NCI-H82 treated with DMSO at 0.1 percent for 48 hours (cell line): ENCODE measurements at regions not wholly inside any gene's neighbourhood (a gene's known extent, or its start where the extent isn't known, plus 50 kb on each side); places are given as distances from the start of the nearest gene placed in this dataset.
"Not testable (repeated sequence)": the region's sequence is repeated elsewhere in the genome, so short reads cannot be mapped to it uniquely, and the experiment has no call there.

Experiments used
- DNase-seq: peaks from one replicate; lab custom pipeline; 2025; ENCODE audit not compliant: unreplicated experiment; lab: John Stamatoyannopoulos, UW

DNA sequence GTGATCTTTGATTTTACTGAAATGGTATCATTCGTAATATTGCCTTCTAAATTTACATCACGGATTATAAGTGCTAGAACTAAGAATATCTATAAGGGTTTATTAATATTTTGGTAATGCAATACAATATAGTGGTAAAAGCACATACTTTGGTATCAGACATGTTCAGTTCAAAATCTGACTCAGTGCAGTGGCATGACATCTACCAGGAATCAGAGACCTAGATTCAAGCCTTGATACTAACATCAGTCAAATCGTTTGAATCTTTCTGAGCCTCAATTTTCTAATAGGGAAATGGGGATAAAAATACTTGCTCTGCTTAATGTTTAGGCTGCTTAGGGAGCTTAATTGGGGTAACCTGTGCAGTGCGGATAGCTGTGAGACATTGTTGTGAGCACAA is 488.0 kb downstream of the BCKDHB start:
- DNase-seq: no peak

DNA sequence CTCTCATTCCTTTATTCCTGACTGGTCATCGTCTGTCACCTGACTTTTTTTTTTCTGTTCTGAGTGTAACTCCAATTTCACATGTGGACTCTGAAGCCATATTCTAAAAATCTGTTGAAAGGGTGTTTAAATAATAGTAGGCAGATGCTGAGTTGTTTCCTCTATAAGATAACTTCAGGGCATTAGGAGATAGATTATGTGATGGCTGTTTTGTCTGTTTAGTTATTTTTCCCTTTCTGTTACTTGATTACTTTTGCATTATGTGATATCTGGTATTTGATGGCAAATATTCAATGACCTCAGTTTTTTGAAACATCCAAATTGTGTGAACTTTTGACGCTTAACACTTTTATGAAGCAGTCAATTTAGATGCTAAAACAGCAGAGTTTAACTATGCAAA is 486.0 kb downstream of the BCKDHB start:
- no peak for DNase-seq

DNA sequence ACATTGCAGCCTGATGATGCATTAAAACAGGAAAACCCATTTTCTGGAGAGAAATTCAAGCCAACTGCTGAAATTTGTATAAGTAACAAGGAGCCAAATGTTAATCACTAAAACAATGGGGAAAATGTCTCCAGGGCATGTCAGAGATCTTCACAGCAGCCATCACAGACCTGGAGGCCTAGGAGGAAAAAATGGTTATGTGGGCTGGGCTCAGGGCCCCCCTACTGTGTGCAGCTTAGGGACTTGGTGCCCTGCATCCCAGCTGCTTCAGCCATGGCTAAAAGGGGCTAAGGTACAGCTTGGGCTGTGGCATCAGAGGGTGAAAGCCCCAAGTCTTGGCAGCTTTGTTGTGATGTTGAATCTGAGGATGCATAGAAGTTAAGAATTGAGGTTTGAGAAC is 479.8 kb downstream of the BCKDHB start:
- no peak for DNase-seq

DNA sequence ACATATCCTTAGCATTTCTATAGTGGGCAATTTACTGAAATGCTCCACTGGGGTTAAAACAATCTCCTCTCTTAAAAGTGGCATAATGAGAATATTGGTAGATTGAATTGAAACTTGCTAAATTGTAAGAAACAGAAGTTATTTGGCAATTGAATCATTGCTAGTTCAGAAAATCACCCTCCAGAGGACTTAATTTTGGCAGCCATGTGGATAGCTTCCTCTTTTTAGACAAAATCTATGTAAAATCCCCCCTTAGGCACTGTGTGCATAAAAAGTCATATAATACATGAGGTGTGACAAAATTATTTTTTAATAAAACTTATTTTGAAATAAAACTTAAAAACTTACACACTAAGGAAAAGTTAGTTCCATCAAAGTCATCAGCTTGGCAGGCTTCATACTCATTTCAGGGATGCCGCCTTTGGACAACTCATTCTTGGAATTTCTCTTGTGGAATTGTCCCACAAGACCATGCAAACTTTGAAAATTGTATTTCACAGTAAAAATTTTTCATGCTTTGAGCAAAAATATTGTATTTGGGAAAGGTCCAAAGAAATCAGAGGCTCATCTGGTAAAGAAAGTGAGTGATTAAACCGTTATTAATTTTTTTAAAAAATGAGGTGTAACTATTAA is 473.0 kb downstream of the BCKDHB start:
- DNase-seq: no peak

DNA sequence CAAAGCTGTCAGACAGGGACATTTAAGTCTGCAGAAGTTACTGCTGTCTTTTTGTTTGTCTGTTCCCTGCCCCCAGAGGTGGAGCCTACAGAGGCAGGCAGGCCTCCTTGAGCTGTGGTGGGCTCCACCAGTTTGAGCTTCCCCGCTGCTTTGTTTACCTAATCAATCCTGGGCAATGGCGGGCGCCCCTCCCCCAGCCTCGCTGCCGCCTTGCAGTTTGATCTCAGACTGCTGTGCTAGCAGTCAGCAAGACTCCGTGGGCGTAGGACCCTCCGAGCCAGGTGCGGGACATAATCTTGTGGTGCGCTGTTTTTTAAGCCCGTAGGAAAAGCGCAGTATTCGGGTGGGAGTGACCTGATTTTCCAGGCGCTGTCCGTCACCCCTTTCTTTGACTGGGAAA is 466.8 kb downstream of the BCKDHB start:
- DNase-seq: not testable (repeated sequence)

DNA sequence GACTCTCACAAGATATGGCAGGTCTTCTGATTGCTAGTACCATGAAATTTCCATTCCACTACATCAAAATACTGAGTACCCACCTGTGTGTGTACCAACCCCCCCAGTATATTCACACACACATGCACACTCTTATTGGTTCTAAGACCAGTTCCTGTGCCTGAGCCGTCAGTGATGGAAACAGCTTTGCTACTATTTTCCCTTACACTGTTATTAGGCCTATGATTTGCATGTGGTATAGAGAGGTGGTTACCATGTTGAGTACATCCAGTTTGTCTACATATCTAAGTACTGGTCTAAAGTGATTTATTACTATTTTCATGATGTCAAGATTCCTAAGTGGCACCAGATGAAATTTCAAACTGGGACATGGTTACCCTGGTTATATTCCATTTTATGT is 459.9 kb downstream of the BCKDHB start:
- no peak for DNase-seq

DNA sequence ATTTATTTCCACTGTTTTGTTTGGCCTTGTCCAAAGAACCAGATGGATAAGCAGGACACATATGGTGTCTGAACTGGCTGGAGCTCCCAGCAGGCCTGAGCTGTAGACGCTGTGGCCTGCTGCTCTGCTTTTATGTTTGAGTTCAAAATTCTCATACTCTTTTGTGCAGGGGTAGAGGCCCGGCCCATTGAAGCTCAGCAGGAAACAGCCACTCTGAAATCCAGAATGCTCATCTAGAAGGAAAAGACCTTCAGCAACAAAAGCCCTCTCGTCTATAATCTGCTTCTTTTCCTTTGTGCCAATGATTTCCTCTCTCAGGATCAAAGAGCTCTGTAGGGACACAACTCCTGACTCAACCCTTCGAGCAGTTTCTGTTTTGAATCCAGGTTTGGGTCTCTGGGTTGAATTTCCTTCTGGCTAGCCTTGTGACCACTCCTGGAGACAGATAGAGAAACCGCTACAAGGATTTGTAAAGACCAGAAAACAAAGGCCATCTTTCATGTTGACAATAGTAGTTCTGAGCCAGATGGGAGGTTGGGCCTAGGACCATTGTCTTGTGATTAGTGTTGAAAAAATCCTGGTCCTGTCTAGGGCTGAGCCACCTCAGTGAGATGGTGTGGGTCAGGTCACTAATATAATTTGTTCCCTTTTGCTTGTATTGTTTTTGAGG is 446.7 kb downstream of the BCKDHB start:
- DNase-seq: peak; percentile 43

DNA sequence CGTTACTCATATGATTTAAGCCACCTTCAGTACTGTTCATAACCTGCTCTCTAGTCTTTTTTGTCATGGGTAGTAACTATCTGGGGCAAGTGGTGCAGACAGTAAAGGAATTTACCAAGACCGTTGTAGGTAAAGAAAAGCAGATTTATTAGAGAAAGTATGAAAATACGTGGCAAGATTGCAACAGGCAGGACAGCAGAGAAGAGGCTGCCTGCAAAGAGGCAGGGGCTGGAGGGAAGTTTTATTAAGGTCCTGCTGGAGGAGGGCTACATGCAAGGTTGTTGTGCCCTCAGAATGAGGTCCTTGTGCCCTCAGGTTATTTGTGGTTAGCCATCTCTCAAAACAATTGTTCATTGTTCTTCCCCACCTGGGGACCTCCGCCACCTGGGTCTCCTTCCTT is 444.3 kb downstream of the BCKDHB start:
- no peak for DNase-seq

DNA sequence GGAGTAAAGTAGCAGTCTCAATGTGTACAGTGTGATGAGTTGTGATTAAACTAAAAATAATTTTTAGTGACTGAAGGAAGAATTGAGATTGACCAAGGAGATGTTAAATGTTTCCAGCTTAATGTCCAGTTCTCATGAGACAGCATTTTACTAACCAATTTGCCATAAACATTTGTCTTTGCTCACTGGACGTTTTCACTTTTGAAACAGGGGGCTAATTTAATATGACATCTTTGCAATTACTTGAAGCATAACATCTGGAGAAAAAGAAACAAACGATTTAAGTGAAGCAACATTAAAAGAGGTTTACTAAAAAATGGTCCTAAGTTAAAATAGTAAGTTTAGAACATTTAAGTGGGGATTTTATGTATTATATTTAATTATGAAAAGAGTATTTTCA is 443.8 kb downstream of the BCKDHB start:
- DNase-seq: no peak

DNA sequence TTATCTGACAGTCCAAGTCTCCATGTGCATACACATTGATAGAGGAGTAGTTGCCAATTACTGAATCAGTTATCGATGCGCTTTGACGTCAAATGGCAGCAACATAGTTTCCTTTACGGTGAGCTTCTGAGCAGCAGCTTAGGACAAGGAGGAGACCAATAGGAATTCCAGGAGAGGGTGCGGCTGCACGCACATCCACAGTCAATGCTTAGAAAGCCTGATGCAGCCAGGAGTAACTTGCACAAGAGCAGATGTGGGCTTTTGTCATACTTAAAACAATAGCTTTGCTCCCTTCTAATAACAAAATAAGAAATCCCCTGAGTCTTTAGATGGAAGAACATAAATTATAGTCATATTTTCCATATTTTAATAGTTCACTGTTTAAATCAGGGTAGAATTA is 442.1 kb downstream of the BCKDHB start:
- no peak for DNase-seq

DNA sequence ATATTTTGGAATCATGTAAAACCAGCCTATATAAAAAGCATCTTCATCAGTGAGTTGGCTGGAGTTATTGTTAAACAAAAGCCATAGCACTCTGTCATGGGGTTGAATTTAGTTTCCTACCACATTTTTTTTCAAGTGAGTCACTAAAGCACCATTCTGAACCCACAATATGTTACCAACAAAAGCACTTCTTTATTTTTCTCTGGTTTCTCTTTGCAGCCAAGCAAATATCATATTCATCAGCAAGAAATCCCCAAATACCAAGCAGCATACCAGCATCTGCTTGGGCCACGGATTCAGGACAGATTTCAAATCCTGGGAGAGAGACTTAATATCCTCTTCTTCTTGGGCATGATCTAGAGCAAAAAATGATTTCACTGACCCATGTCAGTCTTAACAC is 441.4 kb downstream of the BCKDHB start:
- DNase-seq: no peak

DNA sequence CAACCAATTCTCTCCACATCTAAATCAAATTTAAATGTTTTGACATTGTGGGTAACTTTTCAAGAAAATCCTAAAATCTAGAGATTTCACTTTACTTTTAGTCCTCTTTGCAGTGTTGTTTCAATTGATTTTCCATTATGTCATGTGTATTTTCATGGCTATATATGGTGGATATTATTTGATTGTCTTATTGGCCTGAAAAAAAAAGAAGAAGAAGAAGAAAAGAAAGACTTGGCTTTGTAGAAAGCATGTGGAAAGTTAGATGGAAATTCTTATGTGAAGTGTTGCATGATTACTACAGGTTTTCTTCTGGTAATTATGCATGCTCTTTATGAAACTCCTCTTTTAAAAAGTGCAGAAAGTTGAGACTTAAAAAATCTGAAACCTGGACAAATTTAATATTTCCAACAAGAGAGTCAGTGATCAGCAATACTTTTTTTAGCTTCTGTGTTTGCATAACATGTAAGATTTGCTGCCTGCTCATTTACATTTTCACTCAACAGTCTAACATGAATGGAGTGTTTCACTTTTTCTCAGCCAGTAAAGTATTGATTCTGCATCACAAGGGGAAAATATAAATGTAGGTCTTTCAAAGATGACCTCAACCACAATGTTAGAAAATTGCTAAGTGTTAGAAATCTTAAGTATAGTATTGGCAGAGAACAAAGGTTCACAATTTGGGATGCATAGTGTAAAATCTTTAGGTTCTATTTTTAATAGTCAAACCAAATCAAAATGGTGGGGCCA is 438.7 kb downstream of the BCKDHB start:
- DNase-seq: no peak

DNA sequence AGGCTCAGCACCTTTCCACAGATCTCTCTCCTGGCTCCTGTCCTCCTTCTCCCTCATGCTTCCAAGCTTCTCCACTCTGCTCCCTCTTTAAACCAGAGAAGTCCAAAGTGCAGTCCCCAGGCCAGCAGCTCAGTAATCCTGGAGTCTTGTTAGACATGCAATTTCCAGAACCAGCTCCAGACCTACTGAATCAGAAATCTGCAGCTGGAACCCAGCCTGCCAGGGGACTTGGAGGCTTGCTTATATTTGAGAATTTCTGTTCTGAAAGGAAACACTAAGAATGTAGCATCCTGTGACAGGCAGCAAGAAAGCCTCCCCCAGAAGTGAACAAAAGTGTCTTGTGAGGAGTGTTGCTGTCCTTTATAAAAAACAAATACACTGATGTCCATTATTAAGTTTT is 438.1 kb downstream of the BCKDHB start:
- DNase-seq: no peak

DNA sequence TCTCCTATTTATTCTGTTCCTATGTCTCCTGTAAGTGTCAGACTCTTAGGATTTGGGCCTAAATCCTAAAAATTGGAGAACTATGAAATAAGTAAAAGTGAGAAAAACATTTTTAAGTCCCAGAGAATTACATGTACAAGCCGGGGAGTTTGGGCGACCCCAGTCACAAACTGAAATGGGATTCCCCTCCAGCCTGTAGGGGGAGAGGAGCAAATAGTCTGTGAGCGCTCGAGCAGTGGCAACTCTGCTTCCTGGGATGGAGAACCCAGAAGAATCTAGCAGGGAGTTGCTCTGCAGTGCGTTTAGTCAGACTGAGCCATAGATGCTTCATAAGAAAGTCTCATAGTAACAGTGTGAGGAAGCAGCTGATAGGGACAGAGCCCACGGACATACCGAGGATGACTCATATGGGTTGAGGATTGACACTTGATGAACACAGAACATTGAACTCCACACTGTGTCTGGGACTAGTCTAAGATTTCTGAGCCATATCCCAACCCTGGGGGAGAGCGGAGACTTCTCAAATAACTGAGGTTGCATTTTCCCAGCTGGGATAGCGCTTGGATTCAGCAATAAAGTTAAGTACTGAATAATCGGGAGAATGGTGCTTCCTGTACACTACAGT is 437.2 kb downstream of the BCKDHB start:
- DNase-seq: no peak

DNA sequence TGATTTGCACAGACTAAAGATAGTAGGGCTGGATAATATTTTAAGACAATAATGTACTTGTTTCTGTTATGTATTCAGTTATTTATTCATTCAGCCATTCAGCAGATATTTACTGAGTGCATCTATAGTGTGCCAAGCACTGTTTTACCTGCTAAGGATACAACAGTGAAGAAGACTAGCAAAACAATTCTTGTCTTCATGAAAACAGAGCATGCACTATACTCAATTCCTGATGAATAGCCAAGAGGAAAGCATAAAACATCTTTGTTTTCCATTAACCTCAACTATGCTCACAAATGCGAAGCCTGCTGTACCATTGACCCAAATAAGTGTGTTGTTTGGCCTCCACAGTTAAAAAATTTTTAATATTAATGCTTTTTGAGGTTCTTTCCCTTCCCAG is 436.7 kb downstream of the BCKDHB start:
- no peak for DNase-seq

DNA sequence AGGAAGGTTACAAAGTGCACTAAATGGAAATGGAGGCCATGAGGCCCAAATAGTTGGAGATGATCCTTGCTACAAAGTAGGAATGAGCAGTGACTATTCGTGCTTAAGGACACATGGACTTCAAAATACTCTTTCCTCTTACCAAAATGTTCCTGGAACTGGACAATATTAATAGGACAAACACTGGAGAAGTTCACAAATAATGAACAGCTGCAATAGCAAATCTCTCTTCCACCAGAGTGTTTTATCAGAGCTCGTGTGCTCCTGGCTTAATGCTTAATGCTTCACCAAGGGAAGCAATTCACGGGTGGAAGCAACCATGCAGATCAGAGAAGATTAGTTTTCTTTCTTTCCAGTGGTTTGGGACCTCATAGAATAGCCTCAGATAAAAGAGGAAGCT is 435.4 kb downstream of the BCKDHB start:
- no peak for DNase-seq

DNA sequence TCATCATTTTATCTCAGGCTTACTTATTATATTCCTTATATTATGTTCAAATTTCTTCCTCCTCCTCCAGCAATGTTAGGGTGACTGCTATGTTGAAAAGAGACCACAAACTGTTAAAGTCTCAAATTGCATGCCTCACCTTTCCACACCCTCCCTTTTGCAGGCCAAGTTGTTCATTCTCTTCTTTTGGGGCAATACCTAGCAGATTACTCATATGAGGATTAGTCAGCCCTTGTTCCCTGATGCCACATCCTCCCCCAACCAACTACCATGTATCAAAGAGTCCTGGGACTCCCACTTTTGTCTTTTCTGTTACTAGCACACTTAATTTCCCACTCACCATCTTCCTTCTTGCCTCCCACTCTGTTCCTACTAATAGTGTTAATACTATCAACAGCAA is 434.7 kb downstream of the BCKDHB start:
- no peak for DNase-seq

DNA sequence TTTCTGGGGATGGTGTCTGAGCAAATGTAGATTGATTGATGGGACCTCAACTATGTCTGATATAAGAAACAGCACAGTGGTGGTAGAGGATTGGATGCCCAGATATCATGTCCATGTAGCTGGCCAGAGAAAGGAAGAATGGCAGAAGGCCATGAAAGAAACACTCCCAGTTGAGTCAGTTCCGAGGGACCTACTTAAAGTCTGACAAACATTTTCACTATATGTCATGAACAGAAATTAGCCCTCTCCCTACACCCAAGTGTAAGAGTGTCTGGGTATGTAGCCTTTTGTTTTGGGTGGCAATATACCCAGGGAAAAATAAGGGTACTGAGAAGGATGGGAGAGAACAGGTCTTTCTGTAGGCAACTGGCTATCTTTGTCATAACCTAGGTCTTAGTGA is 434.2 kb downstream of the BCKDHB start:
- DNase-seq: no peak

DNA sequence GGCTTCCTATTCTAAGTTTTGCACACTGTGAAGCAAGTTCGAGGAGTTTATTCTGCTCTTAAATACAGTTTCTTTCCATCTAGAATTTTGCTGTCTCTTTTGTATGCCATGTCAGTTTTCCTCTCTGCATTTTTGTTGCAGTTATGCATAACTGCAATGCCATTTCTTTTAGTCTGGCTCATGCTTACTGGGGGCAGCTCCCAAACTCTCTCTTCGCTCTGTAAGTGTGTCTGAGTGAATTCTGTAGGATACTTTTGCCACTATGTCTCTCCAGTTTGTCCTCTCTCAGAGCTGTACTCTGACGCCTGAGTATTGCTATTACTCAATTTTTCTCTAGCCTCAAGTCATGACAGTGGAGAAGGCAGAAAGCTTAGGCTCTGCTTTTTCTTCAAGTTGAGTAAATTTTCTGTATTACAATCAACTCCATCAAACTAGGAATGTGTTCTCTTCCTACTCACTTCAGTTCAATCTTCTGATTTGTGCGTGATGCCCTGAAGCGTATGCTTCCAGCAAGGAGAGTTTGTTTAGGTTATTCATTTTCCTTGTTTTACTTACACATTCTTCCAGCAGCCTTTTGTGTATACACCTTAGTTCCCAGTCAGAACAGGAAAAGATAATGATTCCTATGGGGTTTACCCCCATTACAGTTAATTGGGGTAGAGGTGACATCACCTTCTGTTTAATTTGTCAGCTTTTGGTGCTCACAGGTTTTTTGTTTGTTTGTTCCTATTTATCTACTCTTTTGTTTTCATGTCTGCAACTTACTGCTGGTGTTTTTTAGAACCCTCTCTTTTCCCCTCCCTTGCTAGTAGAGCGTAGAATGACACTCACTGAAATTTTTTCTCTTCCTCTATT is 430.9 kb downstream of the BCKDHB start:
- DNase-seq: no peak

DNA sequence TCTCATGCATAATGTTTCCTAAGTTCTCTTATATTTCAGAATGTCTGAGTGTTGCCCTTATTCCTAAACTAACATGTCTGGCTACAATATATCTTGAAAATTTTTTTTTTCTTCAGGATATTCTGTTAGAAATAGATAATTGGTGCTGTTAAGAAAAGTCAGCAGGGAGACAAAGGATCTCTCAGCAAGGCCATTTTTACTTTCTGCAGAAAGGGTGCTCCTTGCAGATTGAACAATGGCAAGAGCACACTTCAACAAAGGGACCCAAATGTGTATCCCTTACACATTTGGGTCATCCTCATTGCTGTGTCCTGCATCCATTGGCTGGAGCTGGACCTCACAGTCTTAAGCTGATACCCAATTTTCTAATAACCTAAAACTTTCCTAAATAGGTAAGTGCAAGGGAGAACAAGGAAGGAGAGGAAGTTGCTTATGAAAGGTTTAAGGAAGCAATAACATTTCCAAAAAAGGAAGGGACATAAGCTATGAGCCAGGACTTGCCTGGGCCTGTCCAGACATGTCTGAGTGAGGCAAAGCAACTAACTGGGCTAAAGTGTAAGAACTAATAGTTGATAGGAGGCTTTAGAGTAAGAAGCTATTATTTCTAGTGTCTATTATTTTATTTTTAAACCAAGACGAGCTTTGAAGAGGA is 429.6 kb downstream of the BCKDHB start:
- no peak for DNase-seq
